ENCODE measurements at regions not wholly inside any gene's neighbourhood (a gene's known extent, or its start where the extent isn't known, plus 50 kb on each side); places are given as distances from the start of the nearest gene placed in this dataset.

- TF ChIP-seq ISL1 (CRISPR knock-in tag; IDR thresholded peaks at IDR 0.05) = peak; percentile 88
- TF ChIP-seq CSRNP3 (CRISPR knock-in tag; IDR thresholded peaks at IDR 0.05) = no peak
- TF ChIP-seq CSDC2 (CRISPR knock-in tag; IDR thresholded peaks at IDR 0.05) = peak; percentile 66; the same call in 1 of the 2 replicates
- TF ChIP-seq CREB5 (CRISPR knock-in tag; IDR thresholded peaks at IDR 0.05; ENCODE audit: low read depth) = peak; percentile 74
- ATAC-seq = peak; percentile 49
Observed at GRCh38 chr4:57501720-57502119, 391.5 kb upstream of the IGFBP7 start.

- ATAC-seq = no peak
- TF ChIP-seq ISL1 (CRISPR knock-in tag; IDR thresholded peaks at IDR 0.05) (no peak), GLIS3 (CRISPR knock-in tag; IDR thresholded peaks at IDR 0.05) (no peak), CREB5 (CRISPR knock-in tag; IDR thresholded peaks at IDR 0.05; ENCODE audit: low read depth) (no peak)
Observed at GRCh38 chr4:57499786-57500185, 389.6 kb upstream of the IGFBP7 start.

GRCh38 chr4:57498251-57498650 is 388.1 kb upstream of the IGFBP7 start:
- TF ChIP-seq GLIS3 (CRISPR knock-in tag; IDR thresholded peaks at IDR 0.05) (no peak), ZNF70 (CRISPR knock-in tag; IDR thresholded peaks at IDR 0.05) (no peak), CREB5 (CRISPR knock-in tag; IDR thresholded peaks at IDR 0.05; ENCODE audit: low read depth) (no peak), ZNF565 (CRISPR knock-in tag; conservative IDR thresholded peaks at IDR 0.05; ENCODE audit: low read depth) (no peak), TSHZ2 (CRISPR knock-in tag; IDR thresholded peaks at IDR 0.05) (no peak), RARB (CRISPR knock-in tag; IDR thresholded peaks at IDR 0.05) (no peak), OSR1 (CRISPR knock-in tag; IDR thresholded peaks at IDR 0.05) (no peak), ZFP3 (CRISPR knock-in tag; IDR thresholded peaks at IDR 0.05) (no peak), CSDC2 (CRISPR knock-in tag; IDR thresholded peaks at IDR 0.05) (no peak), ISL1 (CRISPR knock-in tag; IDR thresholded peaks at IDR 0.05) (no peak), BACH2 (CRISPR knock-in tag; IDR thresholded peaks at IDR 0.05; ENCODE audit: borderline replicate concordance) (no peak), ZFP30 (CRISPR knock-in tag; IDR thresholded peaks at IDR 0.05) (no peak)
- no peak for ATAC-seq

GRCh38 chr4:57496697-57497471 is 386.7 kb upstream of the IGFBP7 start:
- no peak for ATAC-seq
- TF ChIP-seq ISL1 (CRISPR knock-in tag; IDR thresholded peaks at IDR 0.05) = peak; percentile 71
- no peak for TF ChIP-seq RARB (CRISPR knock-in tag; IDR thresholded peaks at IDR 0.05)
- TF ChIP-seq POU6F1 (CRISPR knock-in tag; IDR thresholded peaks at IDR 0.05; ENCODE audit: borderline replicate concordance, low read depth) = no peak
- TF ChIP-seq CREB5 (CRISPR knock-in tag; IDR thresholded peaks at IDR 0.05; ENCODE audit: low read depth) = 0 out of 2 replicates have a peak, but pooled peaks have one; percentile 15
- TF ChIP-seq ARNTL (CRISPR knock-in tag; IDR thresholded peaks at IDR 0.05; ENCODE audit: borderline replicate concordance, low read depth) = no peak

Data from SK-N-SH treated with all-trans-retinoic acid at 6 μM for 48 hours (cell line).